IPS-15b (cell line): ENCODE measurements at regions not wholly inside any gene's neighbourhood (a gene's known extent, or its start where the extent isn't known, plus 50 kb on each side); places are given as distances from the start of the nearest gene placed in this dataset.
"Not testable (repeated sequence)": the region's sequence is repeated elsewhere in the genome, so short reads cannot be mapped to it uniquely, and the experiment has no call there.

Experiments
- H3K27me3 ChIP-seq: one replicate; pipeline ENCODE4 v1.6.1; 2013; ENCODE audit warnings: low read length; ENCODE audit not compliant: control insufficient read depth, insufficient read depth
- H3K36me3 ChIP-seq: one replicate; pipeline ENCODE4 v1.6.1; 2013; ENCODE audit warnings: low read length; ENCODE audit not compliant: control insufficient read depth, insufficient read depth
- H3K4me1 ChIP-seq: one replicate; pipeline ENCODE4 v1.6.1; 2013; ENCODE audit warnings: mild to moderate bottlenecking, low read length; ENCODE audit not compliant: control insufficient read depth, insufficient read depth
- H3K4me3 ChIP-seq: one replicate; pipeline ENCODE4 v1.5.1; 2013; ENCODE audit warnings: low read depth, low read length
- H3K9ac ChIP-seq: one replicate; pipeline ENCODE4 v1.6.1; 2013; ENCODE audit warnings: low read depth, mild to moderate bottlenecking, low read length
- H3K9me3 ChIP-seq: one replicate; pipeline ENCODE4 v1.6.1; 2013; ENCODE audit warnings: mild to moderate bottlenecking, low read length; ENCODE audit not compliant: control insufficient read depth, insufficient read depth

DNA sequence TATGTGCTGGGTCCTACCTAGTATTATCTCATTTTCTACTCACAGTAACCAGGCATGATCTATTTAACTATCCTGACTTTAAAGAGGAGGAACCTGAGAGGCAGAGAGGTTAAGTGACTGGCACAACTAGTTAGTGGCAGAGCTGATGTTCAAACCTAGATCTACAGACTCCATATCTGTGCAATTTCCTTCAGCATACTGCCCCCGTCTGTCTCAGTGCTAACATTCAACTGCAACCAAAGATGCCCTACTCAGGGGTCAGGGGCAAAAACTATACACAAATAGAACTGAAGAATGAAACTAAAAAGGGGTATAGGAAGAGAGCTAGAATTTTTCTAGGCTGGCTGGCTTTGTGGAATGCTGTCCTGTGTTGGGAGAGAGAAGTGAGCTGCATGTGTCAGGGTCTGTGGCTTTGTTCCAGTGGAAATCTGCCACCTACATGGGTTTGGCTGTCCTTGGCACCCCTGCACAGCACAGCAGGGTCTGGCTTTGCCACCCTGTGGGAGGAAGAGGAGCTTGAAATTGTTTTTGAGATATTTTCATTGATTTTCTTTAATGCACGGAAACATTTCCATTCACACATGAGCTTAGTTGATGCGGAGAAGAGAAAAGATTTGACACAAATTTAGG is 368.5 kb downstream of the RPS6KC1 start:
- Histone ChIP-seq H3K36me3 (no peaks in the 10 kb centered on the region), H3K4me1 (no peaks in the 10 kb centered on the region), H3K4me3 (no peak overlapping the region), H3K9me3 (no peaks in the 10 kb centered on the region), H3K9ac (no peak overlapping the region), H3K27me3 (no peaks in the 10 kb centered on the region)

DNA sequence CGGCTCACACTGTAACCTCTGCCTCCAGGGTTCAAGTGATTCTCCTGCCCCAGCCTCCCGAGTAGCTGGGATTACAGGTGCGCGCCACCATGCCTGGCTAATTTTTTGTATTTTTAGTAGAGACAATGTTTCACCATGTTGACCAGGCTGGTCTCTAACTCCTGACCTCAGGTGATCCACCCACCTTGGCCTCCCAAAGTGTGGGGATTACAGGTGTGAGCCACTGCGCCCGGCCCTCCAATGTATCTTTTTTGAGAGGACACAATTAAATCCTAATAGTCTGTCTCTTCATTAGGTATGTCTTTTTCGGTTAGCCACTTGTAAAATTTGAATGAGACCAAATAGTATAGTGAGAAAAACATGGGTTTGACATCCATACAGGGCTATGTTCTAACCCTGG is 370.1 kb downstream of the RPS6KC1 start:
- not testable (repeated sequence) for H3K4me1 ChIP-seq, H3K27me3 ChIP-seq, H3K9ac ChIP-seq, H3K4me3 ChIP-seq, H3K36me3 ChIP-seq, H3K9me3 ChIP-seq

DNA sequence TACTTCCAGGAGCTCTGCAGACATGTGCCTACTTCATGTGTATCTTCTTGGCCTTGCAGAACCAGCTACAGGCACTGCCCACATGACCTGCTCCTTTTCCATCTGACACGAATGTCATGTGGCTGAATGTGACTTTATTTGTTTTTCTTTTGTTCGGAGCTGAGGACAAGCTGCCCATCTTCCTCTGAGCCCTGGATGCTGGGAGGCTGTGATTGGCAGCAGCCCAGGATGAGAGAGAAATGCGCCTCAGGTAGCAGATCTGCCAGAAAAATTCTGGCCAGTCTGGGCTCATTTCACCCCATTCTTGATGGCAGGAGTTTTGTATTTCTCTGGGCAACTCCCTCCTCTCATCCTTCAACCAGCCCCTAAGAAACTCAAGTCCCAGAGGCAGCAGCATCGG is 372.0 kb downstream of the RPS6KC1 start:
- no peaks in the 10 kb centered on the region for H3K27me3 ChIP-seq
- H3K4me3 ChIP-seq, result no peak overlapping the region
- no peak overlapping the region for H3K9ac ChIP-seq
- no peaks in the 10 kb centered on the region for H3K9me3 ChIP-seq
- no peaks in the 10 kb centered on the region for H3K36me3 ChIP-seq
- no peaks in the 10 kb centered on the region for H3K4me1 ChIP-seq

DNA sequence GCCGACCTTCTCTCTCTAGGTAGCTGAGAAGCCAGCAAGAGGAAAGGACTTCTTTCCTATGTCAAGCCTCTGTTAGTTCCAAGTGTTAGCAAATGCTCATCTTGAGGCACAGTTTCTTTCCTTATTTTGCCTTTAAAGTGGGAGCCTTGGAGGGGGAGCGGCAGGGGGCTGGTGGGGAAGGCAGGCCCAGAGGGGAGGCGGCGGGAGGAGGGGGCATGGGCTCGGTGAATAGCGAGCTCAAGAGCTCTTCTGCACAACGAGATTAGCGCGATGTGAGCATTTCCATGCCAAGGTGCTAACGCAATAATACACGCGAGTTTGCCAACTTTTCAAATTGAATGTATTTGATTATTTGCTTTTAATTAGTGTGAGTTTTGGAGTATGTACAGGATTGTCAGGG is 372.6 kb downstream of the RPS6KC1 start:
- Histone ChIP-seq H3K27me3 (no peaks in the 10 kb centered on the region), H3K9me3 (no peaks in the 10 kb centered on the region), H3K36me3 (no peaks in the 10 kb centered on the region), H3K4me1 (no peaks in the 10 kb centered on the region), H3K4me3 (no peak overlapping the region), H3K9ac (no peak overlapping the region)

DNA sequence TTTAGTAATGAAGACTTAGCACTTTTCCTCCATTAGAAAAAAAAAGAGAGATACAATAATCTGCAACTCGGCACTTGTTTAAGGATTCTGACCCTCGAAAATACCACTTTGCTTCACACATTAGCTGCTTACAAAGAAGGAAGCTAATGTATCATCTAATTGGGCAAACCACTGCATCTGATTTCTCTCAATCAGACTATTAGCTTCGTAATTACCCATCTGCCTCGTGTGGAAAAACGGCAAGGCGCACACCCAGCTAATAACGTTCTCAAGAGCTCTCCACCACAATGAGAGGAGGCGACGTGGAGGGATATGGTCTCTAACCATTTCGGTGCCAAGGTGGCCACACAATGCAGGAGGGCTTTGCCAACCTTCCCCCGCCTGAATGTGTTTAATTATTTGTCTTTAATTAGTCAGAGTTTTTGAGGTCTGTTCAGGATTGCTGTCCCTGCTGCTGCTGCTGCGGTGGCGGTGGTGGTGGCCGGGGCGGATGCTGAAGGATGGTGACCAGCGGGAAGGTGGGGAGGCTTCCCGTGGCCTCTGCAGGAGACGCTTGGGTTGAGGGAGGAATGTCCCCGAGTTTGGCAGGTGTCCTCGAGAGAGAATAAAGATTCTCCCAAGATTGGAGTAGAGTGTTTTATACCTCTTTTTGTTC is 374.5 kb downstream of the RPS6KC1 start:
- no peak overlapping the region for H3K9ac ChIP-seq
- H3K27me3 ChIP-seq, result no peaks in the 10 kb centered on the region
- no peak overlapping the region for H3K4me3 ChIP-seq
- no peaks in the 10 kb centered on the region for H3K36me3 ChIP-seq
- H3K4me1 ChIP-seq, result no peaks in the 10 kb centered on the region
- H3K9me3 ChIP-seq, result no peaks in the 10 kb centered on the region

DNA sequence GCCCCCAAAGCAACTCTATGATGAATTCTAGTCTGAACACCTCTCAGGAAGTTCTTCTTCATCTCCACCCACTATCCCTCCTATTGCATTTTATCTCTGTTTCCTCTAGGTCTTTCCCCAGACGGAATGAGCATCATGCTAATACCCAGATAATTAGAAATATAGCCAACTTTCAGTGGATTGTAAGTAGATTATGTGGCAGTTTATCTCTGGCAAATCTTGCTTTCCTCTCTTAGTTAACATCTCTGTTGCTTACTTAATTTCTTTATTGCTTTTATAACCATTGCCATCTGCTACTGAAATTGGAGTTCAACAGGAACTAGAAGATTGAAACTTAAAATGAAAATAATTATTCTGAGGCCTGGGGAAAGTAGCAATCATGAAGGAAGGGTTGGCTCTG is 378.6 kb downstream of the RPS6KC1 start:
- no peak overlapping the region for H3K9ac ChIP-seq
- H3K27me3 ChIP-seq, result no peaks in the 10 kb centered on the region
- H3K9me3 ChIP-seq, result no peaks in the 10 kb centered on the region
- H3K4me1 ChIP-seq, result no peaks in the 10 kb centered on the region
- no peaks in the 10 kb centered on the region for H3K36me3 ChIP-seq
- no peak overlapping the region for H3K4me3 ChIP-seq

DNA sequence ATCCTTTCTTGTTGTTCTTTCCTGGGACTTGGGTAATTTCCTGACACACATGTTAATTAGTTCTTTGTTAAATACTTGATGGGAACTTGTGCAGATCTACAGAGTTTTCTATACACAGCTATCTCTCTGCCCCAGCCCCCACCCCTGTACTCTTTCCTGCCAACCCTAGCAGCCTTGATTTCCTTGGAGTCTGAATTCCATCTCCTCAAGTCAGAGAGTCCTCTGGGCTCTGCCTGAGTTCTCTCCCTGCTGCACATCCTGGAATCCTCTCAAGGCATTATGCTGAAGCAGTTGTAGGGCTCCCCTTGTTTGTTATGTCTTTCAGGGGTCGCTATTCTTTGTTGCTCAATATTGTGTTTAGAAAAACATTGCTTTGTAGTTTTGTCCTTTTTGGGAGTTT is 384.7 kb downstream of the RPS6KC1 start:
- Histone ChIP-seq H3K9me3 (no peaks in the 10 kb centered on the region), H3K9ac (no peak overlapping the region), H3K4me3 (no peak overlapping the region), H3K4me1 (peaks cover 3% of the 10 kb centered on the region), H3K36me3 (no peaks in the 10 kb centered on the region), H3K27me3 (no peaks in the 10 kb centered on the region)

DNA sequence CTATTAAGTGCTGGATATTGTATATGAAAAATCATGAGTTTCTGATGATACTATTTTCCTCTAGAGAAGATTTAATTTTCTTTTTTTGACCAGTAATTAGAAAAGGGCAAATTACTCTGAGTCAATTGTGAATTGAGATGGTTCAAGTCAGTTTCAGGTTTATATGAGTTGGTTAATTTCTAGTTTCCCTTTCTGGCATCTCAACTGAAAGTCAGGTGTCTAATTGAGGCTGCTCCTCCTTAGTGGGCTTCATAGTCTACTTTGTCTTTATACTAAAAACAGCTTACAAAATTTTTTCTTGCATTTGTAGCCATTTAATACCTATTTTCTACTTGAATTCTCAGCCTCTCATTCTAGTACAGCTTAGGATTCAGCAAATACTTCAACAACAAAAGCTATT is 387.3 kb downstream of the RPS6KC1 start:
- H3K9me3 ChIP-seq, result no peaks in the 10 kb centered on the region
- no peaks in the 10 kb centered on the region for H3K36me3 ChIP-seq
- no peak overlapping the region for H3K9ac ChIP-seq
- H3K4me3 ChIP-seq, result no peak overlapping the region
- peaks cover 3% of the 10 kb centered on the region for H3K4me1 ChIP-seq
- H3K27me3 ChIP-seq, result no peaks in the 10 kb centered on the region

DNA sequence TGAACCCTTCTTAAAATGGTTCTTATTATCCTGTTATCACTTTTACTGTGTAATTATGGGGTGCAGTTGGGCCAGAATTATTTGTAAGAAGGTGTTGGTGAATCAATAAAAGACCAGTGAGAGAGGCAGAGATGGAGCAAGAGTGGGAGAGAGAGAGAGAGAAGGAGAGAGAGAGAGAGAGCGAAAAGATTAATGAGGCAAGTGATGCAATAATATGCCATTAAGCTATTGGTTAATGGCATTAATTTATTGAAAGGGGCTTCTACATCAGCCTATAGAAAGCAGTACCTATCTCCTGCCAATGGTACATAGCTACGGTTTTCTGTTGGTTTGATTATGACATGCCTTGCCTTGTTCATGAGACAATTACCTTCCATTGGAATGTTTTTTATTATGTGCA is 388.7 kb downstream of the RPS6KC1 start:
- no peaks in the 10 kb centered on the region for H3K9me3 ChIP-seq
- H3K9ac ChIP-seq, result no peak overlapping the region
- H3K36me3 ChIP-seq, result no peaks in the 10 kb centered on the region
- no peaks in the 10 kb centered on the region for H3K27me3 ChIP-seq
- H3K4me1 ChIP-seq, result peaks cover 3% of the 10 kb centered on the region
- H3K4me3 ChIP-seq, result no peak overlapping the region

DNA sequence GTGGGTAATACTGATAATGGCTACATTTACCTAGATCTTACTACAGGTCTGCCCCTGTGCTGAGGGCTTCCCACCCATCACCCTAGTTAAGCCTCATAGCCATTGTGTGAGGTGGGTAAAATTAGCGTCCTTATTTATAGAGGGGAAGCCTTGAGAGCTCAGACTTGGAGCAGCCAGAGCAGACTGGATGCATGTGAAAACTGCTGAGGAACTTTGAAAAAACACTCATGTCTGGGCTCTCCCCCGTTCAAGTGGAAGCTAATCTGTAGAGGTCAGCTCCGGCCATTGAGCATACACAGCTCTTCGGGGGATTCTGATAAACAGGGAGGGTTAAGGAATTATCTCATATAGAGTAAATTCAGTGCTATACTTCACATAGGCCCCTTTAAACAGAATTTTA is 389.7 kb downstream of the RPS6KC1 start:
- H3K4me1 ChIP-seq, result peaks cover 2% of the 10 kb centered on the region
- no peak overlapping the region for H3K9ac ChIP-seq
- no peaks in the 10 kb centered on the region for H3K27me3 ChIP-seq
- no peaks in the 10 kb centered on the region for H3K36me3 ChIP-seq
- no peak overlapping the region for H3K4me3 ChIP-seq
- H3K9me3 ChIP-seq, result no peaks in the 10 kb centered on the region

DNA sequence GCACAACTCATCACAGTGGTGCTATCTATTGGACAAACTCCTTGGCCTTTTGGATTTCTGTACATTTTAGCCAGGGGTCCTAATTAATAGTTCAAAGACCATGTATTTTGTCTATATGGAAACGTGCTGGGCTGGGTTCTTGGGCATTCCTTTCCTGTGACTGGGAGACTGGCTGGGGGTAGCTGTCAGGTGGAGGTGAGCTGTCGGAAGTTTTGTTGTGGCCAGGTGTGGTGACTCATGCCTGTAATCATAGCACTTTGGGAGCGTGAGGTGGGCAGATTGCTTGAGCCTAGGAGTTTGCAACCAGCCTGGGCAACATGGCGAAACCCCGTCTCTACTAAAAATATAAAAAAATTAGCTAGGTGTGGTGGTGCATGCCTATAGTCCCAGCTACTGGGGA is 392.4 kb downstream of the RPS6KC1 start:
- no peaks in the 10 kb centered on the region for H3K27me3 ChIP-seq
- no peak overlapping the region for H3K9ac ChIP-seq
- no peaks in the 10 kb centered on the region for H3K9me3 ChIP-seq
- no peaks in the 10 kb centered on the region for H3K4me1 ChIP-seq
- H3K36me3 ChIP-seq, result no peaks in the 10 kb centered on the region
- H3K4me3 ChIP-seq, result no peak overlapping the region

DNA sequence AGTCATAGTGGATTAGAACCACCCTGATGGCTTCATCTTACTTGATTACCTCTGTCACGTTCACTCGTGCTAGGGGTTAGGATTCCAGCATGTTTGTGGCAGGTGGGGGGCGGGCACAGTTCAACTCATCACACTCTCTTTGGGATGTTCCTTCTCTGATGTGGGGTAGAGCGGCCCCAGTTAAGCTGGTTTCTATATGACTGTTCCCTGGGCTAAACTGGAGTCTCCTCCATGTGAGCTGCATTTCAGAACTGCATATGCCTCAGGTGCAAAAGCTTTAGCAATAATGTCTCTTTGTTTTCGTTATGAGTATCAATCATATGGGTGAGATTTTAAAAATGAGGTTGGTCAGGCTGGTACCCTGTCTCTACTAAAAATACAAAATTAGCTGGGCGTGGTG is 393.2 kb downstream of the RPS6KC1 start:
- H3K9me3 ChIP-seq, result no peaks in the 10 kb centered on the region
- H3K36me3 ChIP-seq, result no peaks in the 10 kb centered on the region
- H3K9ac ChIP-seq, result no peak overlapping the region
- no peaks in the 10 kb centered on the region for H3K4me1 ChIP-seq
- no peaks in the 10 kb centered on the region for H3K27me3 ChIP-seq
- H3K4me3 ChIP-seq, result no peak overlapping the region
